ENCODE measurements at regions not wholly inside any gene's neighbourhood (a gene's known extent, or its start where the extent isn't known, plus 50 kb on each side); places are given as distances from the start of the nearest gene placed in this dataset.
A peak's percentile ranks its signal among the peaks of the same experiment; 100 is the strongest.
"Not testable (repeated sequence)": the region's sequence is repeated elsewhere in the genome, so short reads cannot be mapped to it uniquely, and the experiment has no call there.

DNA sequence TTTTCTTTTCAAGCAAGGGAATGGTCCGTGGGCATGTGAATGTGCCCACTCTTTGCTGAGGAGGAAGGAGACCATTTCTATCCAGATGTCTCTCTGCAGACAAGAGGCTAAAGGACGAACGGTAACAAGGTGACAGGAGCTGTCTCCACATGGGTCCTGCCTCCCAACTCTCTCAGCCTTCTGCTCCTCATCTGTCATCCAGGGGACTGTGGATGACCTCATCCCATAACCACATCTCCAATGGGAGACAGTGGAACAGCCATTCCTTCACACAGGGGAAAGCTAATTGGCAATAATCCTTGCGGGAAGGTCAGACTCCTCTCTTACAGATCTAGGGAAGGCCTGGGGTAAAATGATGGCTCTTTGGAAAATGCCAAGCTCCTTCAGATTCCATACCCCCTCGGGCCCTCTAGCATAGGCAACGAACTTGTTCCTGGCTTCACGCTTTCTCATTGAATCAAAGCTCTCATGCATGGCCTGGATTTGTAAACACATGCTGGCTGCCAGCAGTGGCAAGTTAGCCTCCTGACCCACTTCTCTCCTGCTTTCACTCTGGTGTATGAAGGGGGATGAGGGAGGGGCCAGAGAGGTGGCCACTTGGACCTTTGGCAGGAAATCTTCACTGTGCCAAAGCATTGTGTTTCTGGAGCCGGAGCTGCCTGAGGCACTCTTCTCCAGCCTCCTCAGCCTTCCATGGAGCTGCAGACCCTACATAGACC is 65.8 kb upstream of the IKBKE start:
- not testable (repeated sequence) for DNase-seq (ENCODE audit: low read depth)

DNA sequence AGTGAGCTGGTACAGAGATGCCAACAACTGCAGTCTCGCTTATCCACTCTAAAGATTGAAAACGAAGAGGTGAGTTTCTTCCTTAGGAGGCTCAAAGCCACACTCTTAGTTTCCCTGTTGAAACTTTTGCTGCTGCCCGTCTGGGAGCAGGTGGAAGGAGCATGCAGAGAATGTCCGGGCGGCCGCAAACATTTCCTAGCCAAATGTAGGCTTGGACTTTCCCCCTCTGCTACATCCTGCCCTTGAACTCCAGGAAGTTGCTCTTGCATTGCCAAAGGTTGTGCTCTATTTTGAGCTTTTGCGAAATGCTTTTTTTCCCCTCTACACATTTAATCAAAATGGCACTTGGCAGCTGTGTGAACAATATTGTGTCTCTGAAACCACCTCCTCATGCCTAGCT is 65.0 kb upstream of the IKBKE start:
- DNase-seq (ENCODE audit: low read depth) = not testable (repeated sequence)

DNA sequence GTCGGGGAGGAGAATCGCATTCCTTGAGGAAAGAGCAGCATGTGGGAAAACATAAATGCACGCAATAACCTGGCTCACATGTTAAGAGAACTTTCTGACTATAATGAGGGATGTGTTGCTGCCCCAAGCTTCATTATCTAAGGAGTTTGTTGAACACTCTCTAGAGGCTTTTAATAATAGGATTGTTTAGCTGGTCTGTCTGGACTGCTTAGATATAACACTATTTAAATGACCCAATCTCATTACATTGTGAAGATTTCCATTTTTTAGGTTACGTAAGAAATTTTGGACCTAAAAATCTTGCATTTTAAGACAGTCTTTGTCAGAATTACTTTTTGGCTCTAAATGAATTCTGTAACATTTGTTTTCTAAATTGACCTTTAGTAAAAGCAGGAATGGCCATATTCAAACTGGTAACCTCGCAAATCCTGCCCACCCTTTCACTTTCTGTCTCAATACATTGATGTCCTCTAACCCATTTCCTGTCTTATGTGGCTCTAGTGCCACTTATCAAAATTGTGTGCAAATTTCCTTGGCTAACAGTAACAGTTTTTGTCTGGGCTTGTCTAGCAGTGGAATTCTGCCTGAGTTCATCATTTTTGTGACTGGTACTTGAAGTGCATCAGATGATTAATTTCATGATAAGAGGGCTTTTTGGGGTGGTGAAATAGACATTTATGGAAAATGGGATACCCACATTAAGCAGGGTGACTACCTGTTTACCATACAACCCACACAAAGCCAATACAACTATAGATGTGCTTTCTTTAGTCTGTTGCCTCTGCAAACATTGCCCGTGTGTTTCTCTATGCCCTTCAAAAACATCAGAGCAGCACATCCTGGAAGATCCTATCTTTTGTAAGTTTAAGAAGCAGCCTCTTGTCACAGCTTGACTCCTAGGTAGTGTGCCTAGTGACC is 61.6 kb upstream of the IKBKE start:
- DNase-seq (ENCODE audit: low read depth) = not testable (repeated sequence)

DNA sequence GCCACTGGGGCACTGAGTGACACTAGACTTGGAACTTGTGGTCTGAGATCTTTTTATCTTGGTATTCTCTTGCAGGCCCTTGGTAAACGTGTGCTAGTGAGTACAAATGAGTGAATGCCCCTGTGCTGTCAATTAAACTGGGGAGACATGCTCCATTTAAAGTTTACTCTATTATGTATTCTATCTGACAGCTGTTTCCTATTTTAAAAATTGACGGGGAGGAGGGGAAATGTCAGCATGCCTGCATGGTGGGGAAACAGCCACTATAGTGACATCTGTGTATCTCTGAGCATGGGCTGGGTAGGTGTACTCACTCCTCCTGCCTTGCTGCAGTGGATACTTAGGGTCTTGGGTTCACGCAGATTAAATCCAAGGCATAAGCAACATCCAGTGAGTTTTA is 59.0 kb upstream of the IKBKE start:
- DNase-seq (ENCODE audit: low read depth) = peak; percentile 56

DNA sequence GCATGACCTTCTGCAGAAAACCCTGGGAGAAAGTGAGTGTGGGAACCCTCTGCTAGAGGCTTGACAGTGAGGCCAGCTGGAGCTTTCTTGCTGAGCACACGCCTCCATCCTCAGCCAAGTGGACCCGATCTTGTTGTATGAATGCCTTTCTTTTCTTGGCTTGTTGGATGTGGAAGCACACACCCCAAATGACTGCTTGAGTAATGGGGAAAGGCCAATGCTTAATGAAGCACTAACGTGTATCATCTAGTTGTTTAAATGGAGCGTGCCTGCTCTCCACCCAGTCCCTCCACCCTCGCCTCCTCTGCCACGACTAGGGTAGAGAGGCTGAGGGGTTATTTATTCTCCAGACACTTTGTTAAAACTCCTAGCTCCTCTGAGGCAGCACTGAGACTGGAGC is 54.3 kb upstream of the IKBKE start:
- DNase-seq (ENCODE audit: low read depth) = no peak

DNA sequence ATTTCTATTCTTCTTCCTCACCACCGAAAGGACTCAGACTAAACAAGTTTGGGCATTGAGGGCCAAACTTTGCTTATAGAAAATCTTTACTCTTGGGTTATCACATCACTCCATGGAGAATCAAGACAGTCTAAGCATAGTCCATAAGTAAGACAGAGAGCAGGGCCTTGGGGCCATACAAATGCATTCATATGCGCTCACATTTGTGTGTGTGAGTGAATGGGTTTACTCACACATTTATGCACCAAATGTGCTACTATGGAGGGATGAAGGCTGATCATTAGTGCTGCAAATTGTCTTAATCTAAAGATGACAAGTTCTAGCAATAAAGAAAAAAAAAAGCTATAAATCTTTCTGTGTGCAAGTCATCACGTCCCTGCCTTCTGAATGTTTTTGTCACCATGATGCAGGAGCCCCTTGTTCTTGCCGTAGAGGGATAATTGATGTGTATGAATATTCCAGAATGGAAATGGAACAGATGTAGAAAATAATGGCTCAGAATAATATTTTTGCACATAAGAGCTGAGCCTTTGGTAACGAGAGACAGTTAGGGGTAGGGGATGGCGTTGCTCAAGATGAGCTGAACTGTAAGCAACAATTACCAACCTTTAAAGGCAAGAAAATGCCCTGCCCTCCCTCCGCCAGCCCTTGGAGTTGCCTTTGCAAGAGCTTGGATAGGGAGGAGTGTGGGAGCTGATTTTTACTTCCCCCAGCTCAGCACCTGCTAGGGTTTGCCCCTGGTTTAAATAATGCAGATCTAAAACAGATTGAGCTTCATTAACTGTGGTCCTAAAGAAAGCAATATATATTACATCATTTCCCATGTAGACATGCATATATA is 52.3 kb upstream of the IKBKE start:
- DNase-seq (ENCODE audit: low read depth) = no peak

DNA sequence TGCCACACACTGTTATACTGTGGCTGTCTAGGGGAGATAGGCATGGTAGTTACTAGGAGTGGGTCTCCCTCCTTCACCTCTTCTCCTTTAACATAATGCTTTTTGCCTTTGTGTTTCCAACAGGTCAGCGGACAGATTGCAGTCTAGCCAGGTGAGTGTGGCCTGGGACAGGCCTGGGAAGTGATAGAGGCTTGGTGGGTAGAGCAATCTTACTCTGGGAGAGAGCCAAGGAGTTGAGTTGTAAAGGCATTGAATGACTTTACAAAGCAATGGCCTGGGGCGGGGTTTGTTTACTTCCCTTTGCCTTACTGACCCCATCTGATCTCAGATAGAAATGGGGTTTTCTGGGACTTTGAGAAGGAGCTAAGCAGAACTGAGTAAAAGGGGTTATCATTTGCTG is 51.0 kb upstream of the IKBKE start:
- DNase-seq (ENCODE audit: low read depth) = no peak

DNA sequence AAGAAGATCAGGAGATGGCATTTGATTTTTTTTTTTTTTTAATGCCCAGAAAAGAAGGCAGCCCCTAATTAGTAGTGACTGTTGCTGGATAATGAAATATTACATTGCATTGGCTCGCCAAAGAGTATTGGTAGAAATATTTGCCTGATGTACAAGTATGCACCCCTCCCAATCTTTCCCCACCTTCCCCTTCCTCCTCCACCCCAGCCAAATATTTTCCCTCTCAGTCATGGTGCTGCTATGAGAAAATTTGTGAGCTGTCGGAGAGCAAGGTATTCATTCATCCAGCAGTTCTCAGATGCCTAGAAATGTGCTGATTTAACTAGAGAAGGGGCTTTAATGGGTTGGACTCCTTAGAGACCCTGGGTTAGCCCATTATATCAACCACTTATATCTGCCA is 50.5 kb upstream of the IKBKE start:
- DNase-seq (ENCODE audit: low read depth) = no peak

DNA sequence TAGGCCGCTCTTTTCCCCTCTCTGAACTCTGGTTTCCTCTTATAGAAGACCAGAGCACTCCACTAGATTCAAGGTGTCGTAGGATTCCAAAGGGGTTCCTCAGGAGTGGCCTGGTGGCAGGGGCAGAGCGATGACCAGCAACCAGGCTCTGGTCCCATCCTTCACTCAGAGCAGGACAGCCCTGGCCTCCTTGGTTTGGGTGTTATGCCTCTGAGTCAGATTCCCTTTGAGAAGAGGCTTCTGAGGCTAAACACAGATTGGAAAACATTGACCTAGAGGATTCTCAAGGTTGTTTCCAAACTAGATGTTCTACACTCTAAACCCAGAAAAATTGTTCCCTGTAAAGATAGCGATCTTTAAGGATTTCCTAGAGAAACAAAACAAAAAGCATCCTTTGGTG is 49.8 kb upstream of the IKBKE start:
- DNase-seq (ENCODE audit: low read depth) = no peak

Measured in myocyte (in vitro differentiated cells).